Epithelial cell of prostate (primary cell): ENCODE measurements at regions not wholly inside any gene's neighbourhood (a gene's known extent, or its start where the extent isn't known, plus 50 kb on each side); places are given as distances from the start of the nearest gene placed in this dataset.

Experiments
- DNase-seq: peaks from one replicate; pipeline ENCODE4 v3.0.0-alpha.2; 2011; ENCODE audit warnings: low read depth, low spot score
- H3K27ac ChIP-seq: fragments of 450-650 bp; 2 replicates; pipeline ENCODE4 v1.5.1; 2017; ENCODE audit warnings: mild to moderate bottlenecking

DNA sequence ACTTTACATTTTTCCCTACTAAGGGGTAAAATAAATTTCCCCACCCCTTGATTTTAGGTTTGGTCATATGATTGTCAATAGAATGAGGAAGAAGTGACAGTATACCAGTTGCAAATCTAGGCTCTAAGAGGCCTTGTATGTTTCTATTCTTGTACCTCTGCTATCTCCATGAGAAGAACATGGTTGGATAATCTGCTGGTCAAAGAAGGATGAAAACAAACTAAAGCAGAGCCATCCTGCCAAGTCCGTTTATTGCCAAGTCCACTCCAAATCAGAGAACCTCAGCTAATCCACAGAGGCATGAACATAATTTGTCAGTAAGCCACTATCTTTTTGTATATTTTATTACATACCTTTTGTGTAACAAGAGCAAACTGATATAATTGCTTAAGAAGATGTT is 98.0 kb downstream of the CRPPA start:
- no peak for DNase-seq
- H3K27ac ChIP-seq, result no peak overlapping the region

DNA sequence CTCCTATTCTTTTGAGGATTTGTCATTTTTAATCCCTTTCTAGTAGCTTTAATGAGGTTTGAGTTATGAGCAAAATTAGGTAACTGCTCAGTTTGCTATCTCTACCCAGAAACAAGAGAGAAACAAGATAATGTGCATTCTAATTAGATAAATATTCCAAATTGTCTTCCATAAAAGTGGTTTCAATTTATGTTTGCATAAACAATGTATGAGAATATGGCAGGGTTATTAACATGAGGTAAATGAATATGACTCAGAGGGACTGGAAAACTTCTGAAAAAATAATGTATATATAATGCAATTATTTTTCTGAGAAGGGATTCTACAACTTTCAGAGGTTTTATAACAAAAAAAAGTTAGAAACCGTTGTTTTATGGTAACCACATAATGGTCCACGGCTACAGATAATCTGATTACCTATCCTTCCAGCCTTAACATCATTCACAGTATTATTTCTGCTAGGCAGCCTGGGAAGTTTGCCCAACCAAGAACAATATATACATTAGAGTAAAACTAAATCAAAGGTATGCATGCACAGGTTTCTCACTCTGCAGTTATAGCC is 101.2 kb downstream of the CRPPA start:
- H3K27ac ChIP-seq, result no peak overlapping the region
- no peak for DNase-seq

DNA sequence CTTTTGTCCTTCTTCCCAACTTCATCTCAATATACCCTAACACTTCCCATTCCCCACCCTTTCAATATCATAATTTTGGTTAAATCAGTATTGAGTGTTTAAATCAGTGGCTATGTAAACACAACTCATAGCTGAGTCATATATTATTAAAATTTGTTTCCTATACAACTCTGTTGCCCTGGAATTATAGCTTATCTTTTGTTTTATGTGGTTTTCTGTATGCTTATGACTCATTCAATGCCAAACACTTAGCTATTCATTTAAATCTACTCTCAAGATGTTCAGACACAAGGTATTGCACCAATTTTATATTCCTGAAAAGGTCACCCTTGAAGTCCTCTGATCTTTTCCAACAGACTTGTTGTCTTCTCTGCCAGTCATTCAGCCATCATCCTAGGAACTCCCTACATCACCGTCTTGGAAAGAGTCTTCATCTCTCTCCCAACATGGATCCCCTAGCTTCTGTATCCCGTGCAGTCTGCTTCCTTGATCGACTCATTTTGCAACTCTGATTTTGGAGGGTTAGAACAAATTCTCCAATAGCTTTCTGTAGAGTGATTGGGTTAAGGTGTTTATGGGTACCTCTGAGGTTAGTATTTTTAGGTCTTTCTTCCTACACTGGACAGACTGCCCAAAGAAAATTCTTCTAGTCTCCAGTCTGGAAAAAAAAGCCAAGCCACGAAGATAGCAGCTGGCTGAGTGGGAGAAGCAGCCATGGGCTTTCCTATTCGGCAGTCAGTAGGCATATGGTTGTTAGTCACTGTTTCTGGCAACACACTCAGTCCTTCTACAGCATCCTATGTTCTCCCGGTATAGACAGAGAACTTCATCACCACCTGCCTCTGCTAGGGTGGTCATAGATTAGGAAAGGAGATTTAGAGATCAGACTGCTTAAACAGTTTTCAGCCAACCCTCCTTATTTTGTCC is 102.1 kb downstream of the CRPPA start:
- DNase-seq, result peak; percentile 31
- H3K27ac ChIP-seq, result no peak overlapping the region

- DNase-seq, result no peak
These were observed 102.9 kb downstream of the CRPPA start for GRCh38 chr7:16318463-16318862.

DNA sequence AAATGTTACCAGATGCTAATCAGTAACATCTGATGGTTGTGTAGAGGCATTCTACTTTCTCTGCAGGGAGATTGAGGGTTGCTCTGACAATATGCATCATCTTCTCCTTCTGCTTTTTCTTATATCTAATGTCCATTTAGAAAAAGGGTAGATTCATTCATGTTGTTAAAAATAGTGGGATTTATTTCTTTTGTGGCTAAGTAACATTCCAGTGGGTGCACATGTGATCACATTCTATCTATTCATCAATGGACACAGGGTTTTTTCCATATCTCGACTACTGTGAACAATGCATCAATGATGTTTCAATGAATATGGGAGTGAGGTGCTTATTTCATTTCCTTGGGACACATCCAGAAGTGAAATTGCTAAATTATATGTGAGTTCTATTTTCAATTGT is 103.9 kb downstream of the CRPPA start:
- DNase-seq, result no peak
- H3K27ac ChIP-seq, result no peak overlapping the region

More at GRCh38 chr7:16318463-16318862, 102.9 kb downstream of the CRPPA start:
- H3K27ac ChIP-seq, result no peak overlapping the region

DNA sequence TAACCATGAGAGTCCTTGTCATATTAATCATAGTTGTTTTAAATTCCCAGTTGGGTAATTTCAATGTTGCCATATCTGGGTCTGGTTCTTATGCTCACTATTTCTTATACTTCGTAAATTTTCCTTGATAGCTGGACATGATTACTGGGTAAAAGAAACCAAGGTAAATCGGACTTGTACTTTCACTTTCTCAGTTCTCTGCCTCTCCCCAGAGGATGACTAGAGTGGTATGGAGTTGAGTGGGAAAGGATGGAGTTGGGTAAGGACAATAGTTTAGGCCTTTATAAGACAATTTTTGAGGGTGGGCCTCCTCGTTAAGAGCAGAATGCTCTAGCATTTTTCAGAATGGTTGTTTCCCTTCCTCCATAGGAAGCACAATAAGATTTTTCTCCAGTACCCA is 106.1 kb downstream of the CRPPA start:
- no peak for DNase-seq
- H3K27ac ChIP-seq, result no peak overlapping the region

DNA sequence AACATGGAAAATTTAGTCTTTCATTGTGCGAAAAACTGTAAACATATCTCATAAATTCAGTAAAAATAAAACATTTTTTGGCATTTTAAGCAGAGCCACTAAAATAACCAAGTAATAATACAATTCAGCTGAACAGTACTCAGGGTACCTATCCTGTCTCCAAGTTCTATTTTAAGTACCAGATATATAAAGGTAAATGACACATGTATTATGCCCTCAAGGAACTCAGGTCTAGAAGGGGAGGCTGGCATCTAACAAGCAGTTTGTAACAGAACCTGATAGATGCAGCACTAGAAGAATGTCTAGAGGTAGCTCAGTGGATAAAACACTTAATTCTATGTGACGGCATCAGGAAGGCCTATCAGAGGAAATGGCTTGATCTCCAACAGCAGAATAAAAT is 112.2 kb downstream of the CRPPA start:
- H3K27ac ChIP-seq, result no peak overlapping the region
- no peak for DNase-seq

DNA sequence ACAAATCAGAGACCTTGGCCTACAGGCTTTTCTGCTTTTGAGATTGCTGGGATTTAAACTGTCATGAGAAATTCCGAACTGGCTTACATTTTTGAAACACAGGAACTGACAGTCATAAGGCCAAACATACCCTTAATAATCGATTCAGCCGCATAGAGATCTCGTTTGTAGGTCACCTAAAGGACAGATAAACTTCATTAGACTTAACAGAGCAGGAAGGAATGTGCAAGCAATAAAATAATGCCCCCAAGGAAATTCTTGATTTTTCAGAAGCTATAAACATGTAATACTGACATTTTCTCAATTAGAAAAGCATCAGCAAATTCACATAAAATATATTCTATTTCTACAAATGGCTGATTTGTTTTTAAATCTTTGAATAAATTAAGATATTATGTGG is 120.0 kb downstream of the CRPPA start:
- no peak overlapping the region for H3K27ac ChIP-seq
- no peak for DNase-seq

DNA sequence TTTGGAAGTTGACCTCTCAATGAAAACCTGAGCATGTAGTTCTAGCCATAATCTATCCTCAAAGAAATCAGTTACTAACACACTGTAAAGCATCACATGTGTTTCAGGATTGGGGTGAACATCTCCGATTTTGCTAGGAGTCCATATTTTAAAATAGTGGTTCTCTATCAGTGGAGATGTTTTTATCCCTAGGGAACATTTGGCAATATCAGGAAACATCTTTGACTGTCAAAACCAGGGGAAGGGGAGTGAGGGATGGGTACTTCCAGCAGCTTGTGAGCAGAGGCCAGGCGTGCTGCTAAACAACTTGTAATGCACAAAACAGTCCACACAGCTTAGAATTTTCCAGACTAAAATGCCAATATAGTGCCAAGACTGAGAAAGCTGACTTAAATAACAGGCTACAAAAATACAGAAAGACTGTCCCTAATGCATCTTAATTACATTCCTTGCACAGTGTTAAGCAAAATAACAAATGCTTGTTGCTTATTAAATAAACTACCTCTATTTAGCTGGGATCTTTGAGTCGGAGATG is 120.9 kb downstream of the CRPPA start:
- no peak for DNase-seq
- no peak overlapping the region for H3K27ac ChIP-seq

GRCh38 chr7:16299853-16300252 is 121.5 kb downstream of the CRPPA start:
- H3K27ac ChIP-seq, result no peak overlapping the region
- DNase-seq, result peak; percentile 10

- no peak overlapping the region for H3K27ac ChIP-seq
- no peak for DNase-seq
These were observed 123.1 kb downstream of the CRPPA start for GRCh38 chr7:16298221-16298620.

- no peak overlapping the region for H3K27ac ChIP-seq
- DNase-seq, result no peak
These were observed 125.8 kb downstream of the CRPPA start for GRCh38 chr7:16295558-16295957.

DNA sequence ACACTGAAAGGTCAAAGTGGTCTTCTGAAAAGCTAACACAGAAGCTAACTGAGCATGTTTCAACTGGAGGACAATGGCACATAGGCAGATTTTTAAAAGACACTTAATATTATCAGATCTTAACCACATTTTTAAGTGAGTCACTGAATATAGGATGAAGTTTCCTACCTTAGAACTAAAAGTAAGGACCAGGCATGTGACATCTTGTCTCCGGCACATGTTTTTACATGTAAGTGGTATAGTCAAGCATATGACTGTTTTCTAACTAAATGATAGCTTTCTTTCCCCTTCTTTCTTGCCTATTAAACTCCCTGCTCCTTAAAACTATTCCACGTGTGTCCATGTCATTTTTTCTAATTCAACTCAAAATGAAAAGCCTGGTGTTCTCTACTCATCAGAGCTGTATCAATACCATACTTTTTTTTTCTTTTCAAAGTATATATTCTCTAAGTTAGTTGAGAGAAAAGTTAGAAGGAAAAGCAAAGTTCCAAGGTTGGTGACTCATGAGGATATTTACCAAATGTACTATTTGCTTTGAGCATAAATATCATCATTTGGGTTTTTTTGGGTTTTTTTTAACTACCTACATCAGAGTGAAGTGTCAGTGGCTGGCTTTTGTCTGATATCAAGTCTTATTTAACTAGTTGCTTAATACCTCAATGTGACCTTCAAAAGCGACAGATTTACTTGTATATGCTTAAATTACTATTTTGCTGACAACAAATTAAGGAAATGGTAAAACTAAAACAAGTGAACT is 127.5 kb downstream of the CRPPA start:
- peak overlapping the region; percentile 53 for H3K27ac ChIP-seq
- DNase-seq, result peak; percentile 76

- no peak for DNase-seq
- no peak overlapping the region for H3K27ac ChIP-seq
These were observed 136.8 kb downstream of the CRPPA start for GRCh38 chr7:16284581-16284980.

- DNase-seq, result no peak
- no peak overlapping the region for H3K27ac ChIP-seq
These were observed 143.1 kb downstream of the CRPPA start for GRCh38 chr7:16278167-16278787.

DNA sequence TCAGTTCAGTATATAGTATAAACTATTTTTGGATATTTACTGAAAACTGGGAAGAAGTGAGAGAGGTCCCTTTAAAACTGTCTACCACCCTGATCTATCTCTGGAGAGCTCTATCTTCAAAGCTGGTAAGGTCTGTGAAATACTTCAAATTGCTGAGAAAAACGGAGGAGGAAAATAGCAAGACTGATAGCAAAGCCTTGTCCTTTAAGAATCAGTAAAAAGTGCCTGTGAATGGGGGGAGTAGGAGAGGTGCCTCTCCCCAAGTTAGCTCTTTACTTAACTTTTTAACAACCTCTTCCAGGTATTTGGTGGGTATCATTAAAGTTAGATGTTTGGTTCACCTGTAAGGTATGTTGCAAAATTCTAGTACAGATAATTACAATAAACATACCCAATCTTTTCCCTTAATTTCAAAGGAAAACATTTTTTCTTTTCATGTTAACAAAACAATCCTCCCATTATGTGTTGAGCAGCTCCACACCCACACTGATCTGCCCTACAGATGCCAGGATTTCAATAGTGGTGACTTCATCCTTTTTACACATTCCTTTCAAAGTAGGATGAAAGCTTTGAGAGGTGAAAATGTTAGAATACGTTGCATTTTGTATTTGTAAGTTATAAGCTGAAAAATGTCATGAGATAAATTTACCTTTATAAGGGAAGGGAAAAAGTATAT is 149.2 kb downstream of the CRPPA start:
- H3K27ac ChIP-seq, result no peak overlapping the region
- DNase-seq, result no peak

DNA sequence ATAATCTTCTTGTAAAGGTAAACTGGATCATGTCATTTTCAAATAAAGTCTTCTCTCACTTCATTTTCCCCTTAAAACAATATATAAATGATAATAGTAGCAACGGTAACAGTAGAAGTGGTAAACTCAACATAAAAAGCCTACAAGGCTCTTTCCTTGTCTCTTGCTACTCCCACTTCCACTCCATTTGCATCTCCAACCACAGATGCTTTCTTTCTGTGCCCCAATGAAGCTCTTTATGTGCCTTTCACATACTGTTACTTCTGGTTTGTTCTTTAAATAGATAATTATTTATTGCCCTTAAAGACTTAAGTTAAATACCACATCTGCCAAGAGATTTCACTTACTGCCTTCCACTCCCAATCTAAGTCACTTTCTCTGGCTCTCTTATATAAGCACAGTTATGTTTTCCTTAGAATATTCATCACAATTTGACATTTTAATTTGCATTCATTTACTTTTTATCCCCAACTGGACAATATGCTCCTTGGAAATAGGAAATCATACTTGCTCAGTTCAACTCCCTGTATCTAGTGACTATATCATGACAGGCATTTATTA is 149.9 kb downstream of the CRPPA start:
- H3K27ac ChIP-seq, result no peak overlapping the region
- no peak for DNase-seq

GRCh38 chr7:16270844-16271243 is 150.5 kb downstream of the CRPPA start:
- H3K27ac ChIP-seq, result no peak overlapping the region
- DNase-seq, result no peak
